Upper lobe of left lung (tissue), 6 donors: ENCODE measurements at regions not wholly inside any gene's neighbourhood (a gene's known extent, or its start where the extent isn't known, plus 50 kb on each side); places are given as distances from the start of the nearest gene placed in this dataset.

Experiments used
- ATAC-seq, 2 donors: fragments of 200-7000 bp; cut with Tn5 transposase; one replicate each; pipeline ENCODE4 v1.9.1; 2022; ENCODE audit warnings: mild to moderate bottlenecking in 2 of 2, moderate library complexity in 2 of 2; ENCODE audit not compliant: low FRiP score in 2 of 2
- DNase-seq, 2 donors: peaks; one replicate each; pipeline ENCODE4 v3.0.0-alpha.2; 2019 to 2020
- H3K27ac ChIP-seq, 4 donors: fragments of 200-600 bp; sonication (generic); one replicate each; pipeline ENCODE4 v1.5.1; 2016 to 2019
- H3K27me3 ChIP-seq, 4 donors: fragments of 200-600 bp; sonication (generic); one replicate each; pipeline ENCODE4 v1.5.1; 2017 to 2019
- H3K36me3 ChIP-seq, 4 donors: fragments of 200-600 bp; sonication (generic); one replicate each; pipeline ENCODE4 v1.5.1; 2016 to 2019
- H3K4me1 ChIP-seq, 4 donors: fragments of 200-600 bp; sonication (generic); one replicate each; pipeline ENCODE4 v1.5.1; 2018 to 2019
- H3K4me3 ChIP-seq, 4 donors: fragments of 200-600 bp; sonication (generic); one replicate each; pipeline ENCODE4 v1.5.1; 2017 to 2019; ENCODE audit warnings: mild to moderate bottlenecking in 2 of 4, moderate library complexity in 1 of 4
- H3K9me3 ChIP-seq, 4 donors: fragments of 200-600 bp; sonication (generic); one replicate each; pipeline ENCODE4 v1.5.1; 2018 to 2019
- EP300 ChIP-seq, 4 donors: sonication (generic); formaldehyde crosslinking; IDR thresholded peaks; one replicate each; pipeline ENCODE4 v1.5.1; 2017; ENCODE audit warnings: antibody characterized with exemption in 4 of 4, control low read depth in 2 of 4
- POLR2A ChIP-seq, 4 donors: fragments of 450-650 bp; IDR thresholded peaks; one replicate each; pipeline ENCODE4 v1.5.1; 2016 to 2017; ENCODE audit warnings: antibody characterized with exemption in 4 of 4, mild to moderate bottlenecking in 2 of 4
- POLR2AphosphoS5 ChIP-seq, 2 donors: sonication (generic); formaldehyde crosslinking; IDR thresholded peaks; one replicate each; pipeline ENCODE4 v1.5.1; 2017; ENCODE audit warnings: antibody characterized with exemption in 2 of 2
- WGBS, 2 donors: methylation state at CpG; one replicate each; pipeline ENCODE4 v1.1.5; 2017 to 2018; 5-methylcytosine and 5-hydroxymethylcytosine counted together
- TF ChIP-seq, protein P1 (sequence below), 6 experiments: fragments of 450-650 bp in 4 of 6; fragments of 200-600 bp in 2 of 6; sonication (generic) in 2 of 6; IDR thresholded peaks; one replicate each; pipeline ENCODE4 v1.5.1; 2016 to 2019; ENCODE audit warnings: antibody characterized with exemption in 6 of 6
- donor health status: DM: no; HTN: no; CAD: no; lungs with moderate emphysema.
- donor health status: DM: no; HTN: yes; CAD: no; lungs with severe emphysema.

DNA sequence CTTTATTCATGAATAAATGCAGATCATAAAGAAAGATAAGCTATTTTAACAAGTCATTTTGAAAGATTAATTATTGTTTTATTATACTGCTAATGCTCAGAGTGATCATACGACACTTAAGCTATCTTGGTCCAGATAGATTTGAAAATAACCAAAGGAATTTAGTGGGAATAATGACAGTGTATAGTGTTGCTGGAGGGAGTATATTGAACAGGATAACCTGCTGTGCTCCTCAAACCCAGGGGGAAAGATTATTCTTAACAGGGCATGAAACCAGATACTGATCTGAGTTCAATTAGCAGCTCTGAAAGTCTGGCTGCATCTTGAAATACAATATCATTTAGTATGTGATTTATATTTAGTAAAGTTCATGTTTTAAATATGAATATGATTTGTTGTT is 216.3 kb upstream of the ITGA4 start:
- Histone ChIP-seq H3K4me1 (peaks cover 0 to 5% (median 0%) of the 10 kb centered on the region in 4 donors), H3K36me3 (no peaks in the 10 kb centered on the region), H3K9me3 (no peaks in the 10 kb centered on the region), H3K27ac (no peak overlapping the region), H3K4me3 (no peak overlapping the region), H3K27me3 (no peaks in the 10 kb centered on the region)
- no peak for ATAC-seq
- WGBS, 2 donors = 82 to 87% methylated on average over 1 of the region's 1 CpG
- no peak for DNase-seq
- TF ChIP-seq, protein P1, sequence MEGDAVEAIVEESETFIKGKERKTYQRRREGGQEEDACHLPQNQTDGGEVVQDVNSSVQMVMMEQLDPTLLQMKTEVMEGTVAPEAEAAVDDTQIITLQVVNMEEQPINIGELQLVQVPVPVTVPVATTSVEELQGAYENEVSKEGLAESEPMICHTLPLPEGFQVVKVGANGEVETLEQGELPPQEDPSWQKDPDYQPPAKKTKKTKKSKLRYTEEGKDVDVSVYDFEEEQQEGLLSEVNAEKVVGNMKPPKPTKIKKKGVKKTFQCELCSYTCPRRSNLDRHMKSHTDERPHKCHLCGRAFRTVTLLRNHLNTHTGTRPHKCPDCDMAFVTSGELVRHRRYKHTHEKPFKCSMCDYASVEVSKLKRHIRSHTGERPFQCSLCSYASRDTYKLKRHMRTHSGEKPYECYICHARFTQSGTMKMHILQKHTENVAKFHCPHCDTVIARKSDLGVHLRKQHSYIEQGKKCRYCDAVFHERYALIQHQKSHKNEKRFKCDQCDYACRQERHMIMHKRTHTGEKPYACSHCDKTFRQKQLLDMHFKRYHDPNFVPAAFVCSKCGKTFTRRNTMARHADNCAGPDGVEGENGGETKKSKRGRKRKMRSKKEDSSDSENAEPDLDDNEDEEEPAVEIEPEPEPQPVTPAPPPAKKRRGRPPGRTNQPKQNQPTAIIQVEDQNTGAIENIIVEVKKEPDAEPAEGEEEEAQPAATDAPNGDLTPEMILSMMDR (IDR thresholded peaks at IDR 0.05) = no peak
- no peak for TF ChIP-seq POLR2A (IDR thresholded peaks at IDR 0.05)

DNA sequence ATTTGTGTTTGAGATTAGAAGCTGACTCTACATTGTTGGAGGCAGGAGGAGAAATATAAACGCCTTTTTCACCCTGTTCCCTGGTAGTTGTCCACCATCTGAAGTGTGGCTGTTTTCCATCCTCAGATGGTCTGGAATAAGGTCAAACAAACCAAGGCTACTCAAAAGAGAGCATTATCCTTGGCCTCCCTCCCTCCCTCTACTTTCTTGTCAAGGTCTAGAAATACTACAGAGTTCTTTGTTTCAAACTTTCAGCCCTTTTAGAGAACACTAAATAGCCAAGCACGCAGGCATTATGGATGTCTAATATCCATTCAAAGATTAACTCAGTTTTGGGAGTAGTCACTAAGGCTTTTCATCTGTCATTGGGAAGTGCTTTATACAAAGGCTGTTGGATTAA is 215.8 kb upstream of the ITGA4 start:
- TF ChIP-seq POLR2A (IDR thresholded peaks at IDR 0.05) = no peak
- TF ChIP-seq, protein P1 (IDR thresholded peaks at IDR 0.05) = no peak
- ATAC-seq (no peak), DNase-seq (no peak)
- Histone ChIP-seq H3K9me3 (no peaks in the 10 kb centered on the region), H3K36me3 (no peaks in the 10 kb centered on the region), H3K27ac (no peak overlapping the region), H3K4me1 (peaks cover 0 to 5% (median 0%) of the 10 kb centered on the region in 4 donors), H3K27me3 (no peaks in the 10 kb centered on the region), H3K4me3 (no peak overlapping the region)
- 79 to 89% methylated on average over 2 of the region's 2 CpGs for WGBS, 2 donors

DNA sequence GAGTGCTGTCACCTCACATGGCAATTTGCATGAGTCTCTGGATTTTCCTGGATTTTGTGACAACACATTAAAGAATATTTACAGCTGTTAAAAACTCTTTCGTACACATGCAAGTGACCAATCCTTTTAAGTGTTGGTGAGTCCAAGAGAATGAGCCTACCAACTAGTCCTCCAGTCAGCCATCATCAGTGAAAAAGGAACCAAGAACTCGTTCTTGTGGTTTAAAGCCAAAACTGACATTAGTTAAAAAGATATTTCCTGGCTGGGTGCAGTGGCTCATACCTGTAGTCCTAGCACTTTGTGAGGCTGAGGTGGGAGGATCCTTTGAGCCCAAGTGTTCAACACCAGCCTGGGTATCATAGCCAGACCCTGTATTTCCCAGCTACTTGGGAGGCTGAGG is 215.4 kb upstream of the ITGA4 start:
- ATAC-seq (no peak), DNase-seq (no peak)
- H3K27ac ChIP-seq = no peak overlapping the region
- TF ChIP-seq POLR2A (IDR thresholded peaks at IDR 0.05) (no peak), EP300 (IDR thresholded peaks at IDR 0.05) (no peak), POLR2AphosphoS5 (IDR thresholded peaks at IDR 0.05) (no peak)
- TF ChIP-seq, protein P1 (IDR thresholded peaks at IDR 0.05) = no peak
- H3K4me1 ChIP-seq = peaks cover 0 to 5% (median 0%) of the 10 kb centered on the region in 4 donors
- H3K36me3 ChIP-seq = no peaks in the 10 kb centered on the region
- no peaks in the 10 kb centered on the region for H3K27me3 ChIP-seq
- H3K9me3 ChIP-seq = no peaks in the 10 kb centered on the region
- WGBS, 2 donors = 78 to 83% methylated on average over 2 of the region's 2 CpGs
- no peak overlapping the region for H3K4me3 ChIP-seq

DNA sequence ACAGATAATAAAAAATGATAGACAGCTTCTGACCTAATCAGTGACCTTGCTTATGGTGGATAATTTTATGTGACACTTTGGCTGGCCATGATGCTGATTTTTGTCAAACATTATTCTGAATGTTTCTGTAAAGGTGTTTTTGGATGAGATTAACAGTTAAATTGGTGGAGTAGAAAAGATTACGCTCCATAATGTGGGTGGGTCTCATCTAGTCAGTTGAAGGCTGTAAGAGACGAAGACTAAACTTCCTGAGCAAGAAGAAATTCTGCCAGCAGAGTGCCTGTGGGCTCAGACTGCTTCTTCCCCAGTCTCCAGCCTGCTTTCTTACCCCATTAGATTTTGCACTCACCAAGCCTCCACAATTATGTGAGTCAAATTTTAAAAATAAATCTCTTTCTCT is 214.9 kb upstream of the ITGA4 start:
- H3K9me3 ChIP-seq = no peaks in the 10 kb centered on the region
- WGBS, 2 donors = 86 to 94% methylated on average over 2 of the region's 2 CpGs
- H3K36me3 ChIP-seq = no peaks in the 10 kb centered on the region
- no peaks in the 10 kb centered on the region for H3K27me3 ChIP-seq
- DNase-seq (no peak), ATAC-seq (no peak)
- TF ChIP-seq, protein P1 (IDR thresholded peaks at IDR 0.05) = no peak
- H3K4me1 ChIP-seq = peaks cover 0 to 5% (median 0%) of the 10 kb centered on the region in 4 donors
- H3K27ac ChIP-seq = no peak overlapping the region
- no peak overlapping the region for H3K4me3 ChIP-seq

DNA sequence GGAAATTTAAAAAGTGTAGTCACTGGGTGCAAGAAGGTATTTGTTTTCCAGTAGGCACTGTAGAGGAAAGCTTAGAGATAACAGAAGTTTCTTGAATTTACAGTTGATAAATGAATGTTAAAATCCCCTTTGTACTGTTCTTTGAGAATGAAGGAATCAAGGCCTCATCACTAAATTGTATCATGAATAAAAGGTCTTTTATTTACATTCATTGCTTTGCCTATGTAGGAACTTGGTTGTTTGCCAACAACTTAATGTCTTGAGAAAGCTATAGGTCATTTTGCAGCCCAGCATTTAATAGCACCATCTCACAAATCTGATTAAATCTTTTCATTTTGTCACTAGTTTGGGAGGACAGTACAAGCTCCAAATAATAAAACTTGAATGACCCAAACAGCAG is 213.9 kb upstream of the ITGA4 start:
- H3K36me3 ChIP-seq = no peaks in the 10 kb centered on the region
- TF ChIP-seq, protein P1 (IDR thresholded peaks at IDR 0.05) = no peak
- TF ChIP-seq EP300 (IDR thresholded peaks at IDR 0.05) (no peak), POLR2AphosphoS5 (IDR thresholded peaks at IDR 0.05) (no peak), POLR2A (IDR thresholded peaks at IDR 0.05) (no peak)
- no peak for DNase-seq
- no peaks in the 10 kb centered on the region for H3K9me3 ChIP-seq
- H3K4me1 ChIP-seq = peaks cover 0 to 5% (median 0%) of the 10 kb centered on the region in 4 donors
- no peak overlapping the region for H3K27ac ChIP-seq
- ATAC-seq = no peak
- H3K27me3 ChIP-seq = no peaks in the 10 kb centered on the region
- H3K4me3 ChIP-seq = no peak overlapping the region
